GM21737 (cell line): ENCODE measurements at regions not wholly inside any gene's neighbourhood (a gene's known extent, or its start where the extent isn't known, plus 50 kb on each side); places are given as distances from the start of the nearest gene placed in this dataset.
A peak's percentile ranks its signal among the peaks of the same experiment; 100 is the strongest.

Experiments
- ATAC-seq: cut with Tn5 transposase; IDR thresholded peaks from one replicate; pipeline ENCODE4 v1.9.1; 2021; ENCODE audit warnings: mild to moderate bottlenecking, moderate library complexity; ENCODE audit not compliant: unreplicated experiment

- no peak for ATAC-seq
Measured at GRCh38 chr1:78792756-78793155, 143.1 kb downstream of the IFI44 start.

GRCh38 chr1:78797108-78797781, 147.6 kb downstream of the IFI44 start:
- no peak for ATAC-seq

GRCh38 chr1:78799926-78800325, 150.3 kb downstream of the IFI44 start:
- no peak for ATAC-seq

- ATAC-seq: no peak
Measured at GRCh38 chr1:78814176-78814575, 164.5 kb downstream of the IFI44 start.

GRCh38 chr1:78825561-78825960, 175.9 kb downstream of the IFI44 start:
- ATAC-seq: no peak

GRCh38 chr1:78829644-78830043, 176.9 kb downstream of the ADGRL4 start:
- ATAC-seq: no peak

GRCh38 chr1:78830321-78830720, 176.2 kb downstream of the ADGRL4 start:
- ATAC-seq: no peak

- ATAC-seq: no peak
Measured at GRCh38 chr1:78831731-78832360, 174.7 kb downstream of the ADGRL4 start.

- no peak for ATAC-seq
Measured at GRCh38 chr1:78833491-78833890, 173.0 kb downstream of the ADGRL4 start.

- peak; percentile 55 for ATAC-seq
Measured at GRCh38 chr1:78834201-78834741, 172.3 kb downstream of the ADGRL4 start.

GRCh38 chr1:78836726-78837125, 169.8 kb downstream of the ADGRL4 start:
- ATAC-seq: no peak

GRCh38 chr1:78839704-78840277, 166.7 kb downstream of the ADGRL4 start:
- ATAC-seq: no peak
